ENCODE measurements at regions not wholly inside any gene's neighbourhood (a gene's known extent, or its start where the extent isn't known, plus 50 kb on each side); places are given as distances from the start of the nearest gene placed in this dataset.

DNA sequence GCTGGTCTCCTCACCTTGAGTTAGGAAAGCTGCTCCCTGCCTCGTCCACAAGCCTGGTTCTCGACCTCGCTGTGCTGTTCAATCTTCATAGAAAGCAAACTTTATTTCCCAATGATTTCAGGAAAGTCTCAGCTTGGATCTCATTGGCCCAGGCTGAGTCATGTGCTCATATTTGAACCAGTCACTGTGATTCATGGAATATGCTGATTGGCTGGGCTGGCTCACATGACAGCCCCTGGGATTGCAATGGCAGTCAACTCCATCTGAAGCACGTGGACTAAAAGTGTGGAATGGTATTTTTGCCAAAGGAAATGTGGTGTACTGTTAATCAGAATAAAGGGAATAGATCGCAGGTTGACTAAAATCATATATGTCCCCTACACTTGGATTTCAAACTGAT lies 396.6 kb downstream of the AACS start:
- H3K4me3 ChIP-seq (ENCODE audit: low read depth, low read length) = no peak overlapping the region
- TF ChIP-seq, protein P1, sequence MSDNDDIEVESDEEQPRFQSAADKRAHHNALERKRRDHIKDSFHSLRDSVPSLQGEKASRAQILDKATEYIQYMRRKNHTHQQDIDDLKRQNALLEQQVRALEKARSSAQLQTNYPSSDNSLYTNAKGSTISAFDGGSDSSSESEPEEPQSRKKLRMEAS (IDR thresholded peaks at IDR 0.05; ENCODE audit: low read depth, low read length) = no peak
- no peak for TF ChIP-seq POLR2A (IDR thresholded peaks at IDR 0.05; ENCODE audit: extremely low read depth, insufficient read length)
- TF ChIP-seq MYC (IDR thresholded peaks at IDR 0.05; ENCODE audit: low read depth, low read length) = no peak
- TF ChIP-seq, protein P2, sequence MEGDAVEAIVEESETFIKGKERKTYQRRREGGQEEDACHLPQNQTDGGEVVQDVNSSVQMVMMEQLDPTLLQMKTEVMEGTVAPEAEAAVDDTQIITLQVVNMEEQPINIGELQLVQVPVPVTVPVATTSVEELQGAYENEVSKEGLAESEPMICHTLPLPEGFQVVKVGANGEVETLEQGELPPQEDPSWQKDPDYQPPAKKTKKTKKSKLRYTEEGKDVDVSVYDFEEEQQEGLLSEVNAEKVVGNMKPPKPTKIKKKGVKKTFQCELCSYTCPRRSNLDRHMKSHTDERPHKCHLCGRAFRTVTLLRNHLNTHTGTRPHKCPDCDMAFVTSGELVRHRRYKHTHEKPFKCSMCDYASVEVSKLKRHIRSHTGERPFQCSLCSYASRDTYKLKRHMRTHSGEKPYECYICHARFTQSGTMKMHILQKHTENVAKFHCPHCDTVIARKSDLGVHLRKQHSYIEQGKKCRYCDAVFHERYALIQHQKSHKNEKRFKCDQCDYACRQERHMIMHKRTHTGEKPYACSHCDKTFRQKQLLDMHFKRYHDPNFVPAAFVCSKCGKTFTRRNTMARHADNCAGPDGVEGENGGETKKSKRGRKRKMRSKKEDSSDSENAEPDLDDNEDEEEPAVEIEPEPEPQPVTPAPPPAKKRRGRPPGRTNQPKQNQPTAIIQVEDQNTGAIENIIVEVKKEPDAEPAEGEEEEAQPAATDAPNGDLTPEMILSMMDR (IDR thresholded peaks at IDR 0.05; ENCODE audit: low read depth, low read length) = no peak
- no peak for DNase-seq (ENCODE audit: low read depth)

DNA sequence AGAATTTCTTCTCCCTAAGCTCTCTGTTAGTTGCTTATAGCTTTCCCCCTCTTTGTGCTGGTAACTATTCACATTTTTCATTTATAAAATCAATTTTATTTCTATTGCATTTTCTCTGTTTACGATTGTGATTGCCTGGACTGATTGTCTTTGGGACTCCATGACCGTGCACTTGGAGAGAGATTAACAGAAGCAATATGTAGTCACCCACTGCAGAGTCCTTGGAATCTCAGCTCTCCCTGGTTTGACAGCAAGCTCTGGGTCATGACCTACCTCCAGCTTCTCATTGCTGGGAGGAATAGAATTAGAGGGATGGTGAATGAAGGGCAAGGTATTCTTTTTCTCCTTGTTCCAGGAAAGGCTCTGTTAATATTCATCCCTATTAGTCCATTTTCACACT lies 398.2 kb downstream of the AACS start:
- TF ChIP-seq POLR2A (IDR thresholded peaks at IDR 0.05; ENCODE audit: extremely low read depth, insufficient read length) (no peak), MYC (IDR thresholded peaks at IDR 0.05; ENCODE audit: low read depth, low read length) (no peak)
- TF ChIP-seq, protein P1 (IDR thresholded peaks at IDR 0.05; ENCODE audit: low read depth, low read length) = no peak
- TF ChIP-seq, protein P2 (IDR thresholded peaks at IDR 0.05; ENCODE audit: low read depth, low read length) = no peak
- no peak overlapping the region for H3K4me3 ChIP-seq (ENCODE audit: low read depth, low read length)
- DNase-seq (ENCODE audit: low read depth) = no peak

DNA sequence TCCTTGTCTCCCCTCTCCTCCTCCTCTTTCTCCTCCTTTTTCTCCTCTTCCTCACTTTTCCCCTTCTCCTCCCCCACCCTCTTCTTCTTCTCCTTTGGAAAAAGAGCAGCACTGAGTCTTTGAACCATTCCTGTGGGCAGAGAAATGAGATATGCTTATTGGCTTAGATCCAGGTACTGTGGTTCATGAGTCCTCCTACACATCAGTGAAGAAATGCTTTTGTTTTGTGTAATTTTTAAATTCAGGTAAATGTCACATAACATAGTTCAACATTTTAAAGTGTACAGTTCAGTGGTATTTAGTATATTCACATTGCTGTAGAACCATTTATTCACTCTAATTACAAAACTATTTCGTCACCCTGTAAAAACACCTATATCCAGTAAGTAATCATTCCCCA lies 402.1 kb downstream of the AACS start:
- no peak overlapping the region for H3K4me3 ChIP-seq (ENCODE audit: low read depth, low read length)
- DNase-seq (ENCODE audit: low read depth) = no peak
- TF ChIP-seq MYC (IDR thresholded peaks at IDR 0.05; ENCODE audit: low read depth, low read length) (no peak), POLR2A (IDR thresholded peaks at IDR 0.05; ENCODE audit: extremely low read depth, insufficient read length) (no peak)
- TF ChIP-seq, protein P1 (IDR thresholded peaks at IDR 0.05; ENCODE audit: low read depth, low read length) = no peak
- TF ChIP-seq, protein P2 (IDR thresholded peaks at IDR 0.05; ENCODE audit: low read depth, low read length) = no peak

DNA sequence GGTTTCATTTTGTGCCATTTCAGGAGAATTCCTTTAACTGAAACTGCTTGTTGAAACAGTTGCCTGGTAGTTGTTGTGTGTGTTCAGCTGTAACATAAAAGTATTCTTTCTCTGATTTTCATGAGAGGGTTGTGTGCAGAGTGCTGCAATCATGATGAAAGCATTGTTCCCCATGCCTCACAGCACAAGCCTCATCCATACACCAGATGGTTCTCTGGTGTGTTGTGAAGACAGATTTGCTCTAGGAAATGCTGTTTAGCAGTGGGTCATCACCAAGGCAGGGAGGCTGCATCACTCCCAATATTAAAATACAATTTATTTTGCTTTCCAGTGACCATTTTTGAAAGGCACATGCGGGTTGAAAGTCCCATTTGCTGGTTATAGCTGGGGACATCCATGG lies 404.4 kb downstream of the AACS start:
- no peak for TF ChIP-seq POLR2A (IDR thresholded peaks at IDR 0.05; ENCODE audit: extremely low read depth, insufficient read length)
- TF ChIP-seq, protein P2 (IDR thresholded peaks at IDR 0.05; ENCODE audit: low read depth, low read length) = no peak
- TF ChIP-seq, protein P1 (IDR thresholded peaks at IDR 0.05; ENCODE audit: low read depth, low read length) = no peak
- no peak for TF ChIP-seq MYC (IDR thresholded peaks at IDR 0.05; ENCODE audit: low read depth, low read length)
- no peak for DNase-seq (ENCODE audit: low read depth)
- no peak overlapping the region for H3K4me3 ChIP-seq (ENCODE audit: low read depth, low read length)

DNA sequence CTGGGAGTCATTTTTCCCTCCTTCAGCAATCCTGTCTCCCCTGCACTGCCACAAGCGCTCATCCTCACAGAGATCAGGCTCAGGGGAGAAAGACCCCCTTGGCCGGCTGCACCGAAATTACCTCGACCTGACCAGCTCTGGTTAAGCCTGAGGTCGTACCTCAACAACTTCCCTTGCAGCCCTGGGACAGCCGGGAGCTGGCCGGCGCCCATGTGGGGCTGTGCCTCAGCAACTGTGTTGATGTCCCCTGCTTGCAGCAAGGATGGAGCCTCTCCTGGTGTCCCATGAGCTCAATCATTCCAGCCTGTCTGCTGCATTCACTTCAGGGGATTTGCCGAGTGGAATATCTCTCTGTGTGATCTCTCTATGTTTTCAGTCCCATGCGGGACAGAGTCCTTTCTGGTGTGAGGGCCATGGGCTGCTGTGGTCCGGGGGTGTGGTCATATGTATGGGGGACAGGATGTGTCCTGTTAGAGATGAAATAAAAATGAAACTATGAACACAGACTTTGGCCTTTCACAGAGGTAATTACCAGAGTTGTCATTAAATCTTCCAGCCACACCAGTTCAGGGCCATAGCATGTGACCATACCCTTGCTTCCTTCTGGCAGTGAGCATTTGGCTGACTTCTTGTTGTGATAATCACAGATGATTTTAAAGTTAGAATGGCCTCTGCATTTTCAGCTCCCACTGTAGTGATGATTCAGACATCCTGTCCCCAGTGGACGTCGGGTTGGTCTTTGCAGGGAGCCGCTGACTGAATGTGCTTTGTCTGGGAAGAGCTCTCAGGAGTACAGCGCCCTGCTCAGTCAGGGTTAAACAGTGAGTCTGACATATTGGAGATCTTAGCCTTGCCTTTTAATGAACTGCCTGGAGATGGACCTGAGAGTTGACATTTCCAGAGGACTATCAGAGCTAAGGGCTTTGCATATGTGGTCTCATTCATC lies 405.9 kb downstream of the AACS start:
- no peak for TF ChIP-seq POLR2A (IDR thresholded peaks at IDR 0.05; ENCODE audit: extremely low read depth, insufficient read length)
- TF ChIP-seq, protein P1 (IDR thresholded peaks at IDR 0.05; ENCODE audit: low read depth, low read length) = no peak
- no peak for TF ChIP-seq MYC (IDR thresholded peaks at IDR 0.05; ENCODE audit: low read depth, low read length)
- TF ChIP-seq, protein P2 (IDR thresholded peaks at IDR 0.05; ENCODE audit: low read depth, low read length) = no peak
- no peak for DNase-seq (ENCODE audit: low read depth)
- H3K4me3 ChIP-seq (ENCODE audit: low read depth, low read length) = no peak overlapping the region
